NCI-H2081 (cell line): ENCODE measurements at regions not wholly inside any gene's neighbourhood (a gene's known extent, or its start where the extent isn't known, plus 50 kb on each side); places are given as distances from the start of the nearest gene placed in this dataset.
A peak's percentile ranks its signal among the peaks of the same experiment; 100 is the strongest.

Experiments used
- DNase-seq, 2 experiments: peaks; one replicate each; lab custom pipeline; 2025; lab: John Stamatoyannopoulos, UW

DNA sequence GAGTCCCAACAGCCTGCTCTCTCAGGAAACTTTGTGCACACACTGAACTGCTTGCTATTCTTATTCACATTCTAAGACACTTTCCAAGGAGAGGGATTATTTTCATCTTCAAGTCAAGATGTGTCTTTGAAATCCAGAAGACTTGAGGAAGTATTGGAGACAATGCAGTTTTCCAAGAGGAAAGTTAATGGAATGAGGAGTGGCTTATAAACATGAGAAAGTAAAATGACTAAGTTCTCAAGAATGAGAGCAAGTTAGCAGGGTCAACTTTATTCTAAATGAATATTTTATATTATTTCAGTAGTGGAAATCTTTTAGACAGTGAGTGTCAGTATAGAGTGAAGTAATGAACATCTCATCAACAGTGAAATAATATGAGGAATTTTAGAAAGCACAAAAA is 1239.3 kb downstream of the MRPL39 start:
- no peak for DNase-seq

DNA sequence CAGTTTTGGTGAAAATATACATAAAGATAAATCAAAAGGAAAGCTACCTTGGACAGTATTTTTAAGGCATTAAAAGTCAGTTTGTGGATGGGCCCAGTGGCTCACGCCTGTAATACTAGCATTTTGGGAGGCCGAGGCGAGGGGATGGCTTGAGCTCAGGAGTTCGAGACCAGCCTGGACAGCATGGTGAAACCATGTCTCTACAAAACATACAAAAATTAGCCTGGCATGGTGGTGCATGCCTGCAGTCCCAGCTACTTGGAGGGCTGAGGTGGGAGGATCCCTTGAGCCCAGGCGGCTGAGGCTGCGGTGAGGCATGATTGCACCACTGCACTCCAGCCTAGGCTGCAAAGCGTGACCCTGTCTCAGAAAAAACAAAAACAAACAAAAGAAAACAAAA is 1253.8 kb downstream of the MRPL39 start:
- no peak for DNase-seq

DNA sequence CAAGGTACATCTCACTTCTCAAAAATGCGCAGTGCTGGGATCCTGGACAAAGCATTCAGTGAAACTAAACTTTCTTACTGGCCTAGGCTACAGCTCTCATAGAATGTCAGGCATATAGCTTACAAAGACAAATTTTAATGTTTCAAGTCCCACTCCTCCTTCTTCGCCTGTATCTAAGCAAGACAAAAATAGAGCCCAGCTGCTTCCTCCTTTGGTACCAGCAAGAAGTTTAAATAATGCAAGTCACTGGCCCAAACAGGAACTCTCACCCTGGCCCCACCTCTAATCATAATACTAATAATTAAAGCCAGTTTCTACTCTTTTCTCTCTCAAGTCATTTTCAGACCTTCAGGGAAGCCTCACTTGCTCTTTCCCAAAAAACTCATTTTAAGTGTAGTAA is 1267.9 kb downstream of the MRPL39 start:
- DNase-seq = no peak

DNA sequence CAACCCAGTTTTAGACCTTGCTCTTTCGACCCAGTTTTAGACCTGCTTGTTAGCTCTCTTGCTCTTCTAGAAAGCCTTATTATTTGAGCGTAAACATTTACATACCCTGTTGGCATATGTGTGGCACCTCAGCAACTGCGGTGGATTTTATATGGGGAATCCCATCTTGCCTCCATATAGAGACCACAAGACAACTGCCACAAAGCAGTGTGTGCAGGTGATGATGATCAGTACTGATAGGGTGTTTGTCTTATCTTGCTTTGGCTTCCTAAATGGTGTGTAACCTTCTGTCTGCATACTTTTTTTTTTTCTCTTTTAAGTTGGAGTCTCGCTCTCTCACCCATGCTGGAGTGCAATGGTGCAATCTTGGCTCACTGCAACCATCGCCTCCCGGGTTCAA is 1270.8 kb downstream of the MRPL39 start:
- DNase-seq = no peak

DNA sequence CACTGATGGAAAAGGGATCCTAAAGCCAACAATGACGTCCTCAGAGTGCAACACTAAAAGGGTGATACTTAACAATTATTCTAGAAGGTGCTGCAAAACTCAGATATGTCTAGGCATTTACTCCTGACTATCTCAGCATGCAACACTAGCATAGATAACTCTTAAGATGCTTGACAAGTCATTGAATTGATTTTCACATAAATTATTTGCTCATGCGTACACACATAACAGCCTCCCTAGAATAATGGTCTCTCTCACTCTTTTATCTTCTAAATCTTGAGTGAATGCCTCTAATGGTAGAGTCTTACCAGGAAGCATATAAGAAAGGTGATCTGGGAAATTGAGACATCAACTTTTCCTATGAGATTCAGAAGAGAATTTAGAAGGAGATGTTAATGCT is 1283.7 kb downstream of the MRPL39 start:
- DNase-seq = no peak

DNA sequence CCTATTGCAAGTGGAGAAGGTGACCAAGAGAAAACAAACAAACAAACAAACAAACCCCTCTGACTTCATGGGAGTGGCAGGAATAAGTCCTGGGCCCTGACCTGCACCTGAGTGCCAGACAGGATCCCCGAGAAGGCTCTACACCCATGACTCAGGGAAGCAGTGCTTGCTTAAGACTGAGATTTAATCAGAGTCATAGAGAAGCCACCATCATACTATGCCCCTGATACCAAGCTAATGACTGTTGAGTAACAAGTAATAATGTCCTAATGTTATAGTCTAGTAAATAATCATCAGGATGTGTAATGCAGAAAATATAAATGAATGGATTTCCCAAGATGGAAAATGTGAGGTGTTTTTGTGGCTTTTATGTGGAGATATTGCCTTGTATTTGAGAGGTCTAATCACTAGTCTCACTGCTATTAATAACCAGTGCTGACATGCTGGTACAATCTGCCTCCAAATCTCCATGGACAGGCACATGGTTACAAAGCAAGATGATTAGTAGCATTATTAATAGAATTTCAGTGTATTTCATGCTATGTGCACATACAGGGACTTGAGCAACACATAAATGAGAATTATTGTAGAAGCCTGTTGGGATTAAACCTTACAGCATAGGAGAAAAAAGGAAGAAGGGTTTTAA is 1290.9 kb downstream of the MRPL39 start:
- DNase-seq = no peak

DNA sequence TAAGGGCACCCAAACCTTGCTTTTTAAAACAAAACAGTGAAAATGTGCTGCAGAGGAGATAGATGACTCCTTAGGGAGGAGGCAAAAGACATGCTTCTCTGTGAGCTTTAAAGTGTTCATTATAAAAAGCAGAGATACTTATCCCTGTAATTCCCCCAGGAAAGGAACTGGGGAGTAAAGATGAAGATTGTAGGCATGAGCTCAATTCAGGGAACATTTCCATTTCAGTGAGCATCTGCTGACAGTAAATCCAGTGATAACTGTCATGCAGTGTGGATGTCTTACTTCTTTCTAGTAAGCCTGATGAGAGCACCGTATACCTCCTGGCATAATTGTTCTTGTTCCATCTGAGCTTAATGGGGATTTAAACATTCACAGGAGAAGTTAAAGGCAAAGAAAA is 1296.5 kb downstream of the MRPL39 start:
- no peak for DNase-seq

DNA sequence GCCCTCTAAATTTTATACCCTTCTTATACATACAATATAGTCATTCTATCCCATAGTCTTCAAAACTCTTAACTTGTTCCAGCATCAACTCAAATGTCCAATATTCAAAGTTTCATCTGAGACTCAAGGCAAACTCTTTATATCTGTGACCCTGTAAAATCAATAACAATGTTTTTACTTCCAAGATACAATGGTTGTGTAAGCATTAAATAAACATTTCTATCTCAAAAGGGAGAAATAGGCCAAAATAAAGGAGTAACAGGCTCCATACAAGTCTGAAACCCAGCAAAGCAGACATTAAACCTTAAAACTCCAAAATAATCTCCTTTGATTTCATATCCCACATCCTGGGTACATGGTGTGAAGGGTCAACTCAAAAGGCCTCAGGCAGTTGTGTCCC is 1299.1 kb downstream of the MRPL39 start:
- no peak for DNase-seq

DNA sequence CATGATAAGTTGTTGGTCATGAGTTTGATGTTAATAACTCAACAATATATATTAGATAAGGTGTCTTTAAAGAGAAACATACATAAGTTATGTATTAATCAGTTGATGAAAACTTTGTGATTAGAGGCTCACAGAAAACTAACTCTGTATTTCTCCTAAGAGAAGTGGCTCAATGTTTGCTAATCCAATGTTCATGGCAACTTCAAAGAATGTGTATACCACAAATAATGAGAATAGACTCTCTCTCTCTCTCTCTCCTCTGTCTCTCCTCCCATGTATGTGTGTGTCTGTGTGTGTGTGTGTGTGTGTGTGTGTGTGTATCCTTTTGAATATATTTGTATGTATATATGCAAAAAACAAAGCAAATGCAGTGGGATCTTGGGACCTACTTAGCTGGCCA is 1304.9 kb downstream of the MRPL39 start:
- DNase-seq = no peak

DNA sequence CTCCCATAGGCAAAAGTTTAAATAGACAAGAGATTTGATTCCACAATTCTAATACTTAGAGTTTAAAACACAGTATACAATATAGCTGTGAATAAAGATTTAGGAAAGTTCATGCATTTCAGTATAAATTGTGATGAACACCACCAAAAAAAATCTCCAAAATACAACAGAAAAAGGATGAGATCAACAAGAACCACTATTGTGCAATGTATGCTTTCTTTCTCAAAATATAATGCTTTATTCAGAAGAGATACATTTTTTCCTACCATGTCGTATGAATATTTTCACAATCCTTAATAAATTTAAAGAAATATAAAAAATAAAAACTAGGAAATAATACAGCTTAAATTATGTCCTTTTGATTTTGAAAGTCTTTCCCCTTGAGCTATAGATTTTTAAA is 1309.2 kb downstream of the MRPL39 start:
- no peak for DNase-seq

DNA sequence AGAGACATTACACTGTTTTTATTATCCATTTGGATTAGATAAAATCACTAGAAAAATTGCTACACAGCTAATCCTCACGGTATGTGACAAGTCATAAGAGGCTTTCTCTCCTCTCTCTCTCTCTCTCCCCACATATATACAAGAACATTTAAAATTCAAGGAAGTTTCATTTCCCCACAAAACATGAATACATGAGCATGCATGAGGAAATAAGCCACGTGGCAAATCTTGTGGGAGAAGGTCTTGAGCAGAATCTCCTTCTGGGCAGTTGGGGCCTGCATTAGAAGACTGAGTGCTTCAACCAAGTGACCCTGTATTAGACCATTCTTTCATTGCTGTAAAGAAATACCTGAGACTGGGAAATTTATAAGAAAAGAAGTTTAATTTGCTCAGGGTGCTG is 1313.1 kb downstream of the MRPL39 start:
- DNase-seq = no peak

DNA sequence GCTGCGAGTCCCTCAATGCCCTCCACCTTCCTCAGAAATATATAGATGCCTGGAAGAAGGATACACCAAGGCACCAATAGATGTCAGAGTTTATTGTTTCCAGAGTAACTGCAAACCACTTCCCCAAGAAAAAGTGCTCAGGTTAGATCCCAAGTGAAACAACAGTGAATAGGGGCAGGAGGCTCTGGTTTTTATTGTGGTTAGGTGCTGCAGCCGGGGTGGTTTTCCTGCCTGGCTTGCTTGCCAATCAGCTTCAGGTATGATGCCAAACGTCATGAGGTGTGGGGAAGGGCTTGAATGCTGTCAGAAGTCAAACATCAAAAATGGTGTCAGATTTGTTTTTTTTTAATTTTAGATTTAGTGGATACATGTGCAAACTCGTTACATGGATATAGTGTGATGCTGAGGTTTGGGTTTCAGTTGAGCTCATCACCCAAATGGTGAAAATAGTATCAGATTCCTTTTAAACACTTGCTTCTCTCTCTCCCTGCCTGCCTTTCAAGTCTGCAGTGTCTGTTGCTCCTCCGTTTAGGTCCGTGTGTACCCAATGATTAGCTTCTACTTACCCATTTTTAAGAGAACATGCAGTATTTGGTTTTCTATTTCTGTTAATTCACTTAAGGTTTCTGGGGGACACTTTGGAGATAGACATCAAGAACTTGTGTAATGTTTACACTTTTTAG is 1317.0 kb downstream of the MRPL39 start:
- peak; percentile 73 to 86 for DNase-seq

DNA sequence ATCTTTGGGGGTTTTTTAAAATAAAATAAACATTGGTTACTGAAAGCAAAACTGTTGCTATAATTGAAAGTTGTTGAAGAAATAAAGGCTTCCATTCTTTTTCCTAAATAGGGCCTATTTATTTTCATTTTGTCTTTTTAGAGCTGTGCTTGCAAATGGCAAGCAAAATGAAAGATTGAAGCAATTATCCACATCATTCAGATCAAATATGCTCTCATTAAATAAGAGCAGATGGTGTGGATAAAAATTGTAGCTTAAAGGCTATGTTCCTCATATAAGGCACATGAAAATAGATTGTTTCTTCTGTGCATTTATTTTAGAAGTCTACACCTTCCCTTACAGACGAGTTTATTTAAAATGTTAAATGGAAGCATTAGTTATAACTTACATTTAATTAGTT is 1317.7 kb downstream of the MRPL39 start:
- DNase-seq = peak; percentile 34 to 65

DNA sequence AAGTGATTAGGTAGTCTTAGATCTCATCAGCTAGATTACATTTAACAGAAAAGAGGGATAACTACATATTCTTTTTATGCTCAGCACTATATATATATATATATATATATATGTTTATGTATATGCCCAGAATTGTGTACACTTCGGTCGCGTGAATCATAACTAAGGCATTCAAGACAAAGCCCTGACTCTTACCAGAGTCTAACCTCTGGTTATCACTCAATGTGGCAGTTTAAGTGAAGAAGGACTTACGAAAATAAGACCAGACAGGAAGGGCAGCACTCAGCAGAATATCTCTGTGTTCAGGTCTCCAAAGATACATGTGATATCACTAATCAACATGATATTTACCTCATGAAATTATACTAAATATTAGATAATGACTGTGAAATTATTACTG is 1326.7 kb downstream of the MRPL39 start:
- DNase-seq = no peak

DNA sequence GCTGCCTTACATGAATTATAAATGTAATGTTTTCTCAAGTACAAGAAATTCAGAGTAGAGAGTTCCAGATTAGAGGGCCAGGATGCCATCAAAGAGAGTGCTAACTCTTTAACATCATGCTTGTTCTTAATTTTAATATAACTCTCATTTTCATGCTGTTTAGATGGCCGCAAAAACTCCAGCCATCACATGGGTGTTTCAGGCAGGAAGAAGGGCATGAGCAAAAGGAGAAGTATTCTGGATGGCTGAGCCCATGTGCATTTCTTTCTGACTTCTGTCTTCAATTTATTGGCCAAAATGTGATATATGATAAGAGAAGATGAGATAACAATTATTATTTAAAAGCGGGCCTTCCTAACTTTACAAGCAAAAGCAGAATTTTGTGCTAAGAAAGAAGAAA is 1328.6 kb downstream of the MRPL39 start:
- no peak for DNase-seq

DNA sequence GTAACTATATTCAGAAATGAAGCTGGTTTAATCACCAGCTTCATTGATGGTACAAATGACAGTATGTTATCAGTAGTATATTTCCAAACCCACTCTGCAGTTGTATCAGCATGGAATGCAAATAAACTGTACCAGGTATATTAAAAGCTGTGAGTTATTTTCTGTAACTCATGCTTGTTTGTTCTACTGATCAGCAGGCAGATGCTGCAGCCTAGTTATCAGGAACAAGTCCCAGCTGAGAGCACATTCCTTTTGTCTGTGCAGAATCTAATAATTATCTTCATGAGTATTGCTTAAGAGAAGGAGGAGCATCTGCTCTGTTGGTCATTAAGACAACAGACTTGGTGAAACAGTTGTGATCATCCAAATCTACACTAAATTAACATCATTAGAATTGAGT is 1331.1 kb downstream of the MRPL39 start:
- peak in 1 of 2 experiments; percentile 3 for DNase-seq

DNA sequence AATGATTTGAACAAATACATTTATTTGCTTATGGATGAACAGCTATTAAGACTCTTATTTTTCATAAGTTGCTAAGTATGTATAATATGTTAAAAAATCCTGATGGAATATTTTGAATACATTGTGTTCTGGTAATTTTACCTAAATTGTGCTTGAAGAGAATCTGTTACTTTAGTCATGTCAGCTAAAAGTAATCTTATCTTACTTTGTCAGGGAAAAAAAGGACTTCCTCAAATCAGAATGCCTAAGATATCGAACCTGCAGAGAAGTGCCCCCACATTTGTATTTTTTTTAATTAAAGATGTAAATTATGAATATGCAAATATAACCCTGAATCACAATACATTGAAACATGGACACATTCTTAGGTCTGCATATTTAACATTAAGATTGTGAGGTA is 1331.7 kb downstream of the MRPL39 start:
- DNase-seq = no peak

DNA sequence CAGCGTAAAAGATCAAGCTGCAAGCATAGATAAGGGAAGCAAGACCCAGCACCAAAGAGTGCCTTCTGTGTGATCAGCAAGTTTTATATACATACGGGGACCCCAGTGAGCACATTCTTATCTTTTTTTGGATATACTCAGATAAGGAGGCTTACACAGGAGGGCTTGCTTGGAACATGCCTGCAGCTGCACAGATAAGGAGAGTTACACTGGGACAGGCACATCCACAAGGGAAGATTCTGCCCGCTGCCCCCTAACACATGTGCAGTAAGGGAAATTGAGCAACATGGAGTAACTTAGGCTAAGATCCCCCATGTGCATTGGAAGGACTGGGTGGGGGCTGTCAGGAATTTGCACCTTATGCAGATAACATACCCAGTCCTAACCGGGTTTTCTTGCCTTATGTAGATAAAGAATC is 1334.8 kb downstream of the MRPL39 start:
- DNase-seq = no peak

DNA sequence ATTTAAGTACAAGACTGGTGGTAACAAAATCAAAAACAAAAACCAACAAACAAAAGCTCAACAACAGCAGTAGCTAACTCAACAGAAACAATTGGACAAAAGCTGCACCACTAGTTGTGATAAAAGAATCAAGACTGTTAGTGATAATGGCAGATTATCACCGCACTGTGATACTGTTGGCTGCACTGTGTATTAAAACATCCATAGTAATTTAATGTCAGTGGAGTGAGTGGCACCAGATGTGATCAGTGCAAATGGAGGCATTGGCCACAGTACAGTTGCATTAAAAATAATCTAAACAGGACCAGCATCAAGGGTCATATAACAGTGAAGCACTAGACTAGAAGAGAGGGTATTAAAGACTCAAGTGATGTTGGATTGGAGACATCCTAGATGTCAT is 1341.3 kb downstream of the MRPL39 start:
- no peak for DNase-seq

DNA sequence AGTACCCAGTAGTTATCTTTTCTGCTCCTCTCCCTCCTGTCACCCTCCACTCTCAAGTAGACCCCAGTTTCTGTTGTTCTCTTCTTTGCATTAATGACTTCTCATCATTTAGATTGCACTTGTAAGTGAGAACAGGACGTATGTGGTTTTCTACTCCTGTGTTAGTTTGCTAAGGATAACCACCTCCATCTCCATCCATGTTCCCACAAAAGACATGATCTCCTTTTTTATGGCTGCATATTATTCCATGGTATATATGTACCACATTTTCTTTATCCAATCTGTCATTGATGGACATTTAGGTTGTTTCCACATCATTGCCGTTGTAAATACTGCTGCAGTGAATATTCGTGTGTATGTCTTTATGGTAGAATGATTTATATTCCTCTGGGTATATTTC is 1346.5 kb downstream of the MRPL39 start:
- DNase-seq = no peak

DNA sequence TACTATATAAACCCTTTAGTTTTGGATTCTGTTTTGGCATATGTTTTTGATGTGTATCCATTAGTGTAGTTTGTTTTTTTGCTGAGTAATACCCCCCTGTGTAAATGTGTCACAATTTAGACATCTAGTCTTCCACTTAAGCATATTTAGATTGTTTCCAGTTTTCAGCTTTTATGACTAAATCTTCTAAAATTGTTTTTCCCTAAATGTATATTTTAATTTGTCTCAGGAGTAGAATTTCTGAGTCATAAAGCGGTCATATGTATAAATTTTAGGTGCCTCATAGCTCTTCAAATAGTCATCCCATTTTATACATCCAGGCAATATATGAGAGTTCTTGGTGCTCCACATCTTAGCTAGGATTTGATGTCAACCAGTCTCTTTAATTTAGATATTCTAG is 1348.0 kb downstream of the MRPL39 start:
- no peak for DNase-seq

DNA sequence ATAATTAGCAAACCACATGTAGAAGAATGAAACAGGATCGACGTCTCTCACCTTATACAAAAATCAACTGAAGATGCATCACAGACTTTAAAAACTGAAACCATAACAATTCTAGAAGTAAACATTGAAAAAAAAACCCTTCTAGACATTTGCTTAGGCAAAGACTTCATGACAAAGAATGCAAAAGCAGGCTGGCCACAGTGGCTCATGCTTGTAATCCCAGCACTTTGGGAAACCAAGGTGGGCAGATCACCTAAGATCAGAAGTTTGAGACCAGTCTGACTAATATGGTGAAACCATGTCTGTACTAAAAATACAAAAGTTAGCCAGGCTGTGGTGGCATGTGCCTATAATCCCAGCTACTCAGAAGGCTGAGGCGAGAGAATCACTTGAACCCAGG is 1351.7 kb downstream of the MRPL39 start:
- DNase-seq = no peak

DNA sequence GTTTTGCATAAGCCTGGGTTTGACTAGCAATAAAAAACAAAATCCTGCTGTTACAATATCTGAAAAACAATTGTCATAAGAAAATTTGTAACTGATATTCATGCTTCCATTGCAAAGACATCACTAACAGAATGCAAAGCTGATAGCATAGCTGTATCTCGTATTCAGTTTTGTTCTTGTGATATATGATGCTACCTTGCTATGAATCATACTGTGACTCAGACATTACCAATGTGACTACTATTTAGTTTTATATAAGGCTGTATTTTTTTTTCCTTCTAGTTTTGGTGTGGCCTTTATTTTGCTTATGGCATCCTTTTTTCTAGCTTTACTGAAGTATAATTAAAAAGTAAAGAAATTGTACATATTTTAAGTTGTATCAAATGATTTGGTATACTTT is 1381.8 kb downstream of the MRPL39 start:
- no peak for DNase-seq

DNA sequence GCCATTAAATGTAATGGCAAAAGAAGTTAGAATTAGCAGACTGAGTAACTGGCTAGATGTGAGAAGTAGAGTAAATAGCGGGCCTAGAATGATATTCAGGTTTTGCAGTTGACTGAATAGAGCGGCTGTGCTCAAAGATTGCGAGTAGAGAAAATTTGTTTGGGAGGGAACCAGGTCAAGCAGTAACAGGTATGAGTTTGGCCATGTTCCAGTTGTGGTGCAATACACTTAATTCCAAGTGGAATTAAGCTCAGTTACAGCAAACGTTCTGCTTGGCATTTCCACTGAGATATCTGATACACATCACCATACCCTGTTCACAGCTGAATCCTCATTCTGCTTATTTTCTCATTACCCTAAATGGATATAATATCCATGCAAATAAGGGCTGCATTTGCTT is 1382.9 kb downstream of the MRPL39 start:
- peak in 1 of 2 experiments; percentile 43 for DNase-seq
